OCI-LY7 (cell line): ENCODE measurements at regions not wholly inside any gene's neighbourhood (a gene's known extent, or its start where the extent isn't known, plus 50 kb on each side); places are given as distances from the start of the nearest gene placed in this dataset.

Experiments used
- BruUV-seq: library from RNA; stranded (reverse); fragments of 400-500 nt; replicated peaks from 2 replicates; lab custom pipeline; 2021; lab: Mats Ljungman, UMichigan
- CTCF ChIA-PET: fragments of 300-600 bp; sonication (Branson Sonifier 250); formaldehyde crosslinking; loops from one replicate; lab custom pipeline; 2022; ENCODE audit warnings: antibody characterized with exemption; ENCODE audit not compliant: unreplicated experiment; lab: Charles Lee
- POLR2A ChIA-PET: fragments of 300-600 bp; sonication (Branson Sonifier 250); formaldehyde crosslinking; loops from one replicate; lab custom pipeline; 2022; ENCODE audit warnings: antibody characterized with exemption; lab: Charles Lee
- DNase-seq: peaks from one replicate; pipeline ENCODE4 v3.0.0-alpha.2; 2015; ENCODE audit warnings: low spot score
- H2AFZ ChIP-seq: fragments of 200-600 bp; sonication (generic), shearing (Covaris generic); 2 replicates; pipeline ENCODE4 v1.6.1; 2014; ENCODE audit warnings: mild to moderate bottlenecking, antibody characterized with exemption, low read length, moderate library complexity
- H3K27ac ChIP-seq: fragments of 200-600 bp; sonication (generic); 2 replicates; pipeline ENCODE4 v1.5.1; 2014; ENCODE audit warnings: mixed run types, low read depth, mild to moderate bottlenecking, moderate library complexity, low read length, inconsistent platforms; ENCODE audit not compliant: poor library complexity, severe bottlenecking
- H3K36me3 ChIP-seq: fragments of 200-600 bp; sonication (generic); 2 replicates; pipeline ENCODE4 v1.6.1; 2014; ENCODE audit warnings: mild to moderate bottlenecking, antibody characterized with exemption, low read length, moderate library complexity, mixed read lengths; ENCODE audit not compliant: insufficient read depth
- H3K4me1 ChIP-seq: fragments of 200-600 bp; sonication (generic); 2 replicates; pipeline ENCODE4 v1.5.1; 2014; ENCODE audit warnings: mild to moderate bottlenecking, low read length; ENCODE audit not compliant: insufficient read depth, poor library complexity, severe bottlenecking
- H3K4me2 ChIP-seq: fragments of 200-600 bp; sonication (generic); 2 replicates; pipeline ENCODE4 v1.6.1; 2014; ENCODE audit warnings: mild to moderate bottlenecking, low read length
- H3K4me3 ChIP-seq: fragments of 200-600 bp; sonication (generic); 2 replicates; pipeline ENCODE4 v1.5.1; 2014; ENCODE audit warnings: mild to moderate bottlenecking, low read depth, low read length; ENCODE audit not compliant: poor library complexity, severe bottlenecking
- H3K79me2 ChIP-seq: fragments of 200-600 bp; sonication (generic); 2 replicates; pipeline ENCODE4 v1.6.1; 2016; ENCODE audit warnings: low read depth, mild to moderate bottlenecking, low read length, moderate library complexity, mixed read lengths; ENCODE audit not compliant: insufficient read depth
- H3K9me2 ChIP-seq: fragments of 200-600 bp; sonication (generic); 2 replicates; pipeline ENCODE4 v1.6.1; 2016; ENCODE audit warnings: mild to moderate bottlenecking, low read length, mixed read lengths; ENCODE audit not compliant: insufficient read depth
- H3K9me3 ChIP-seq: fragments of 200-600 bp; sonication (generic); 2 replicates; pipeline ENCODE4 v1.6.1; 2014; ENCODE audit warnings: mild to moderate bottlenecking, mixed run types, low read length, mixed read lengths
- H4K20me1 ChIP-seq: fragments of 200-600 bp; sonication (generic); 2 replicates; pipeline ENCODE4 v1.6.1; 2014; ENCODE audit warnings: mild to moderate bottlenecking, antibody characterized with exemption, low read length, moderate library complexity, mixed read lengths; ENCODE audit not compliant: insufficient read depth
- EZH2phosphoT487 ChIP-seq: fragments of 200-600 bp; sonication (generic); IDR thresholded peaks from 2 replicates; pipeline ENCODE4 v1.6.1; 2018; ENCODE audit warnings: low read depth, borderline replicate concordance, mild to moderate bottlenecking, mixed run types, antibody characterized with exemption, low read length, moderate library complexity, mixed read lengths
- intact Hi-C: fragments of 100-400 bp; cut with micrococcal nuclease; formaldehyde crosslinking; loops from one replicate; pipeline ENCODE4 v1.10.0; 2022; ENCODE audit not compliant: unreplicated experiment
- TF ChIP-seq, protein P1 (sequence below): fragments of 200-600 bp; sonication (generic); conservative IDR thresholded peaks from 2 replicates; pipeline ENCODE4 v1.5.1; 2014; ENCODE audit warnings: mild to moderate bottlenecking, antibody characterized with exemption, low read length, moderate library complexity, mixed read lengths

DNA sequence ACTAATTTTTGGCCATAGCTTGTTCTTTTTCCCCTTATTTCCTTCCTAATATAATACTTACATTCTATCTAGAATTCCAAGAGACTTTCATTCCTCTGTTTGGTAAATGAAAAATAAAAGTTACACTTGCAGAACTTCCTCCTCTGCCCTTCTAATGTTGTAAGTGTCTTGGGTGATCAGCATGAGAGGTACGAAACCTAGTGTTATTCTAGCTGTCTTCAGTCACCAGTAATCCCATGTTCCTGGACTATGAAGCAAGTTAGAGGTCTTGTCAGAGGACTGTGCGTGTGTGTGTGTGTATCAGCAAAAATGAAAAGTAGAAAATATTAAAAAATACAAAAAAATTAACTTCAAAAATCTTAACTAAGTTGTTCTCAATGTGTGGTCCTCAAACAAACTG lies 307.0 kb downstream of the SPRY2 start:
- no peak for DNase-seq
- BruUV-seq, result no TSS peak
- Histone ChIP-seq H2AFZ (no peak overlapping the region), H4K20me1 (no peaks in the 10 kb centered on the region), H3K4me3 (no peak overlapping the region), H3K9me3 (no peaks in the 10 kb centered on the region), H3K4me2 (no peak overlapping the region), H3K27ac (no peak overlapping the region), H3K4me1 (no peaks in the 10 kb centered on the region), H3K79me2 (no peaks in the 10 kb centered on the region), H3K9me2 (no peaks in the 10 kb centered on the region), H3K36me3 (no peaks in the 10 kb centered on the region)
- CTCF ChIA-PET, result no interaction called here
- intact Hi-C loops, result no loop called here
- no peak for TF ChIP-seq EZH2phosphoT487
- TF ChIP-seq, protein P1, sequence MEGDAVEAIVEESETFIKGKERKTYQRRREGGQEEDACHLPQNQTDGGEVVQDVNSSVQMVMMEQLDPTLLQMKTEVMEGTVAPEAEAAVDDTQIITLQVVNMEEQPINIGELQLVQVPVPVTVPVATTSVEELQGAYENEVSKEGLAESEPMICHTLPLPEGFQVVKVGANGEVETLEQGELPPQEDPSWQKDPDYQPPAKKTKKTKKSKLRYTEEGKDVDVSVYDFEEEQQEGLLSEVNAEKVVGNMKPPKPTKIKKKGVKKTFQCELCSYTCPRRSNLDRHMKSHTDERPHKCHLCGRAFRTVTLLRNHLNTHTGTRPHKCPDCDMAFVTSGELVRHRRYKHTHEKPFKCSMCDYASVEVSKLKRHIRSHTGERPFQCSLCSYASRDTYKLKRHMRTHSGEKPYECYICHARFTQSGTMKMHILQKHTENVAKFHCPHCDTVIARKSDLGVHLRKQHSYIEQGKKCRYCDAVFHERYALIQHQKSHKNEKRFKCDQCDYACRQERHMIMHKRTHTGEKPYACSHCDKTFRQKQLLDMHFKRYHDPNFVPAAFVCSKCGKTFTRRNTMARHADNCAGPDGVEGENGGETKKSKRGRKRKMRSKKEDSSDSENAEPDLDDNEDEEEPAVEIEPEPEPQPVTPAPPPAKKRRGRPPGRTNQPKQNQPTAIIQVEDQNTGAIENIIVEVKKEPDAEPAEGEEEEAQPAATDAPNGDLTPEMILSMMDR, result no peak
- POLR2A ChIA-PET, result interaction anchor here (0.6 to 0.9 kb wide), 2 partner anchors 32 to 69 kb away, joined by 3 read pairs; no protein-coding TSS in a partner anchor

DNA sequence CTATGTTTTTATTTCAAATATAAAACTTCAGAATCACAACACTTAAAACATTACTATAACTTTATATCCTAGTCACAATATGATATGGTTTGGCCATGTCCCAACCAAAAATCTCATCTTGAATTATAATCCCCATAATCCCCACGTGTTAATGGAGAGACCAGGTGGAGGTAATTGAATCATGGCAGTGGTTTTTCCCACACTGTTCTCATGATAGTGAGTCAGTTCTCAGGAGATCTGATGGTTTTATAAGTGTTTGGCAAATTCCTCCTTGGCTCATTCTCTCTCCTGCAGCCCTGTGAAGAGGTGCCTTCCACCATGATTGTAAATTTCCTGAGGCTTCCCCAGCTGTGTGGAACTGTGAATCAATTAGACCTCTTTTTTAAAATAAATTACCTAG lies 307.6 kb downstream of the SPRY2 start:
- CTCF ChIA-PET, result no interaction called here
- POLR2A ChIA-PET, result no interaction called here
- no peaks in the 10 kb centered on the region for H4K20me1 ChIP-seq
- no TSS peak for BruUV-seq
- H3K27ac ChIP-seq, result no peak overlapping the region
- TF ChIP-seq EZH2phosphoT487, result no peak
- TF ChIP-seq, protein P1, result no peak
- no peaks in the 10 kb centered on the region for H3K36me3 ChIP-seq
- H3K9me2 ChIP-seq, result no peaks in the 10 kb centered on the region
- no peak overlapping the region for H2AFZ ChIP-seq
- H3K4me3 ChIP-seq, result no peak overlapping the region
- H3K79me2 ChIP-seq, result no peaks in the 10 kb centered on the region
- intact Hi-C loops, result no loop called here
- no peaks in the 10 kb centered on the region for H3K9me3 ChIP-seq
- no peak overlapping the region for H3K4me2 ChIP-seq
- DNase-seq, result no peak
- H3K4me1 ChIP-seq, result no peaks in the 10 kb centered on the region

GRCh38 chr13:80030491-80030890 lies 310.4 kb downstream of the SPRY2 start:
- intact Hi-C loops, result no loop called here
- no peak overlapping the region for H3K4me3 ChIP-seq
- H3K27ac ChIP-seq, result no peak overlapping the region
- CTCF ChIA-PET, result no interaction called here
- no peaks in the 10 kb centered on the region for H3K9me3 ChIP-seq
- no peak overlapping the region for H3K4me2 ChIP-seq
- no peak overlapping the region for H2AFZ ChIP-seq
- POLR2A ChIA-PET, result interaction anchor here (0.7 kb wide), 1 partner anchor 402 kb away, joined by 3 read pairs; no protein-coding TSS in a partner anchor
- no peaks in the 10 kb centered on the region for H3K9me2 ChIP-seq
- no peak for DNase-seq
- no peaks in the 10 kb centered on the region for H3K4me1 ChIP-seq
- no peaks in the 10 kb centered on the region for H3K36me3 ChIP-seq
- no peak for TF ChIP-seq EZH2phosphoT487
- TF ChIP-seq, protein P1, result no peak
- H4K20me1 ChIP-seq, result no peaks in the 10 kb centered on the region
- no peaks in the 10 kb centered on the region for H3K79me2 ChIP-seq
- no TSS peak for BruUV-seq
